ENCODE measurements at regions not wholly inside any gene's neighbourhood (a gene's known extent, or its start where the extent isn't known, plus 50 kb on each side); places are given as distances from the start of the nearest gene placed in this dataset.

DNA sequence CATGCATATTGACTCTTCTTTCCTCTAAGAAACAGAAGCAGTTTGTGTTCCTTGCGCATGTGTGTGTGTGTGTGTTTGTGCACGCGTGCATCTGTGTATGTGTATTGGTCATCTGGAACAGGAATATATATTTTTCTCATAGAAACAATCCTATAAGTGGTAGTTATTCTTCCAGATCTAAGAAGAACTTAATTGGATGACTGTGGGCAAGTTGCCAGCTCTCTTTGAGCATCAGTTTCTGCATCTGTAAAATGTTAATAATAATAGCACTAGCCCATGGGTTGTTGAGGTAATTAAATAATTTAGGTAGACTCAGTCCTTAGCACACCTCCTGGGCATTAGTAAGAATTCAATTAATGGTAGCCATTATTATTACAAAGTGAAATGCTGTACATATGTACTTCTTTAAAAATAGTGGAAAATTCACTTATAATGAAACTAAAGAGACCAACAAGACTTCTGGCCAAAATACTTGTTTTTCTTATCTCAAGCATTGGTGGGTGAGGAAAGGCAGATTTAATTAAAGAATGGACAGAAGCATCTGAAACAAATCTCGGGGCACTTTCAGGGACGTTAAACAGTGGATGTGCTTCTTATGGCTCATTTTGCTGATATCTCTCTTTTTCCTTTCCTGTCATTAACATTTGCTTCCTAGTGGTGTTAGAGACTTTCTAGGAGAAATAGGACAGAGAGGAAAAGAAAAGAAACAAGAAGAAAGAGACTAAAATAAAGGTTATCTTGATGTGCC lies 124.9 kb upstream of the HABP2 start:
- TF ChIP-seq, protein P1, sequence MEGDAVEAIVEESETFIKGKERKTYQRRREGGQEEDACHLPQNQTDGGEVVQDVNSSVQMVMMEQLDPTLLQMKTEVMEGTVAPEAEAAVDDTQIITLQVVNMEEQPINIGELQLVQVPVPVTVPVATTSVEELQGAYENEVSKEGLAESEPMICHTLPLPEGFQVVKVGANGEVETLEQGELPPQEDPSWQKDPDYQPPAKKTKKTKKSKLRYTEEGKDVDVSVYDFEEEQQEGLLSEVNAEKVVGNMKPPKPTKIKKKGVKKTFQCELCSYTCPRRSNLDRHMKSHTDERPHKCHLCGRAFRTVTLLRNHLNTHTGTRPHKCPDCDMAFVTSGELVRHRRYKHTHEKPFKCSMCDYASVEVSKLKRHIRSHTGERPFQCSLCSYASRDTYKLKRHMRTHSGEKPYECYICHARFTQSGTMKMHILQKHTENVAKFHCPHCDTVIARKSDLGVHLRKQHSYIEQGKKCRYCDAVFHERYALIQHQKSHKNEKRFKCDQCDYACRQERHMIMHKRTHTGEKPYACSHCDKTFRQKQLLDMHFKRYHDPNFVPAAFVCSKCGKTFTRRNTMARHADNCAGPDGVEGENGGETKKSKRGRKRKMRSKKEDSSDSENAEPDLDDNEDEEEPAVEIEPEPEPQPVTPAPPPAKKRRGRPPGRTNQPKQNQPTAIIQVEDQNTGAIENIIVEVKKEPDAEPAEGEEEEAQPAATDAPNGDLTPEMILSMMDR (IDR thresholded peaks at IDR 0.05), result no peak
- TF ChIP-seq POLR2A (IDR thresholded peaks at IDR 0.05), result no peak
